Activated CD4-positive, CD25-positive, alpha-beta regulatory T cell treated with anti-CD3 and anti-CD28 coated beads, Interleukin-2, amount 50 U/mL, for 72 hours (primary cell): ENCODE measurements at regions not wholly inside any gene's neighbourhood (a gene's known extent, or its start where the extent isn't known, plus 50 kb on each side); places are given as distances from the start of the nearest gene placed in this dataset.
"Not testable (repeated sequence)": the region's sequence is repeated elsewhere in the genome, so short reads cannot be mapped to it uniquely, and the experiment has no call there.

Experiments
- DNase-seq: peaks from one replicate; pipeline ENCODE4 v3.0.0; 2021

GRCh38 chr17:445839-446238 is 93.2 kb upstream of the RPH3AL start, which contains the start of gene RFLNB:
TSS of gene RFLNB (minus strand) at chr17:445939.
- not testable (repeated sequence) for DNase-seq

- DNase-seq = no peak
Measured at GRCh38 chr17:444879-445454, 92.4 kb upstream of the RPH3AL start.

GRCh38 chr17:443109-443508 is 90.5 kb upstream of the RPH3AL start:
- no peak for DNase-seq

GRCh38 chr17:441155-441950 is 88.7 kb upstream of the RPH3AL start:
- DNase-seq = no peak

- no peak for DNase-seq
Measured at GRCh38 chr17:438191-438590, 85.6 kb upstream of the RPH3AL start.

- no peak for DNase-seq
Measured at GRCh38 chr17:437545-437944, 84.9 kb upstream of the RPH3AL start.

- DNase-seq = no peak
Measured at GRCh38 chr17:436571-436970, 84.0 kb upstream of the RPH3AL start.

GRCh38 chr17:432471-432870 is 79.9 kb upstream of the RPH3AL start:
- not testable (repeated sequence) for DNase-seq

GRCh38 chr17:431494-431893 is 78.9 kb upstream of the RPH3AL start:
- no peak for DNase-seq

- no peak for DNase-seq
Measured at GRCh38 chr17:429589-429988, 77.0 kb upstream of the RPH3AL start.

GRCh38 chr17:428414-428813 is 75.8 kb upstream of the RPH3AL start:
- DNase-seq = no peak

- no peak for DNase-seq
Measured at GRCh38 chr17:427891-428290, 75.3 kb upstream of the RPH3AL start.

GRCh38 chr17:427327-427726 is 74.7 kb upstream of the RPH3AL start:
- no peak for DNase-seq

- DNase-seq = no peak
Measured at GRCh38 chr17:422196-422930, 69.8 kb upstream of the RPH3AL start.

GRCh38 chr17:420479-421175 is 68.0 kb upstream of the RPH3AL start:
- no peak for DNase-seq

- DNase-seq = no peak
Measured at GRCh38 chr17:419073-419735, 66.6 kb upstream of the RPH3AL start.

GRCh38 chr17:418421-418751 is 65.8 kb upstream of the RPH3AL start:
- no peak for DNase-seq

GRCh38 chr17:417691-418420 is 65.2 kb upstream of the RPH3AL start:
- DNase-seq = no peak

GRCh38 chr17:416293-417206 is 63.9 kb upstream of the RPH3AL start:
- DNase-seq = peak; percentile 55

- DNase-seq = no peak
Measured at GRCh38 chr17:413706-414380, 61.2 kb upstream of the RPH3AL start.

GRCh38 chr17:413016-413350 is 60.4 kb upstream of the RPH3AL start:
- no peak for DNase-seq
